GM10266 (cell line): ENCODE measurements at regions not wholly inside any gene's neighbourhood (a gene's known extent, or its start where the extent isn't known, plus 50 kb on each side); places are given as distances from the start of the nearest gene placed in this dataset.

Source experiments
- DNase-seq: peaks from one replicate; pipeline ENCODE4 v3.0.0; 2012; ENCODE audit errors: extremely low spot score
- TF ChIP-seq, protein P1 (sequence below): IDR thresholded peaks from 2 replicates; pipeline ENCODE4 v1.5.1; 2012; ENCODE audit warnings: mild to moderate bottlenecking, low read depth; ENCODE audit not compliant: control insufficient read depth, insufficient read depth; ENCODE audit errors: missing control alignments

DNA sequence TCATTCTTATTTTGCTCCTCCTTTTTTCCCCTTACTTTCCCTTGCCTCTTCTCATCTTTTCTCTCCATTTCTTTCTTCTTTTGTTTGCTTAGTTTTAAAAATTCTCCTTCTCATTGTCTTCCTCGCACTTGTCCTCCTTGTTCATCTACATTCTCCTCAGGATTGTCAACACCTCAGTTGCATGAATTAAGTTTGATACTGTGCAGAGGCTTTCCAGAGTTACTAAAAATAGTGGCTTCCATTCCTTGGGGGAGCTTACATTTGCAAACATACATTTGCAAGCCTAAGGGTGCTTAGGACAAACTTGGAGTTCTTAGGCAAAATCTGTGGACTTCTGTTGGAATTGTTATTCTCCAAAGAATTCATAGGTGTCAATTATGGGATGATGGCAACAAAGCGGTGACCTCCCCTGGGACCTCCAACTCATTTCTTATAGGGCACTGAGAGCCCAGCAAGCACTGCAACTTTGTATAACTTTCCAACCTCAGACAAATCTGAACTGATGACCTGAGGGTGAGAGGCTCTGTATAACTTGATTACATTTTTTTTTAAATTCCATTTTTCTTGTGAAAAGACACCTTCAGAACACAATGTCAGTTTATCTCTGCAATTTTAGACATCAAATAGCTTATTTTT is 371.4 kb downstream of the TMEM38B start:
- TF ChIP-seq, protein P1, sequence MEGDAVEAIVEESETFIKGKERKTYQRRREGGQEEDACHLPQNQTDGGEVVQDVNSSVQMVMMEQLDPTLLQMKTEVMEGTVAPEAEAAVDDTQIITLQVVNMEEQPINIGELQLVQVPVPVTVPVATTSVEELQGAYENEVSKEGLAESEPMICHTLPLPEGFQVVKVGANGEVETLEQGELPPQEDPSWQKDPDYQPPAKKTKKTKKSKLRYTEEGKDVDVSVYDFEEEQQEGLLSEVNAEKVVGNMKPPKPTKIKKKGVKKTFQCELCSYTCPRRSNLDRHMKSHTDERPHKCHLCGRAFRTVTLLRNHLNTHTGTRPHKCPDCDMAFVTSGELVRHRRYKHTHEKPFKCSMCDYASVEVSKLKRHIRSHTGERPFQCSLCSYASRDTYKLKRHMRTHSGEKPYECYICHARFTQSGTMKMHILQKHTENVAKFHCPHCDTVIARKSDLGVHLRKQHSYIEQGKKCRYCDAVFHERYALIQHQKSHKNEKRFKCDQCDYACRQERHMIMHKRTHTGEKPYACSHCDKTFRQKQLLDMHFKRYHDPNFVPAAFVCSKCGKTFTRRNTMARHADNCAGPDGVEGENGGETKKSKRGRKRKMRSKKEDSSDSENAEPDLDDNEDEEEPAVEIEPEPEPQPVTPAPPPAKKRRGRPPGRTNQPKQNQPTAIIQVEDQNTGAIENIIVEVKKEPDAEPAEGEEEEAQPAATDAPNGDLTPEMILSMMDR, result no peak
- DNase-seq, result no peak

DNA sequence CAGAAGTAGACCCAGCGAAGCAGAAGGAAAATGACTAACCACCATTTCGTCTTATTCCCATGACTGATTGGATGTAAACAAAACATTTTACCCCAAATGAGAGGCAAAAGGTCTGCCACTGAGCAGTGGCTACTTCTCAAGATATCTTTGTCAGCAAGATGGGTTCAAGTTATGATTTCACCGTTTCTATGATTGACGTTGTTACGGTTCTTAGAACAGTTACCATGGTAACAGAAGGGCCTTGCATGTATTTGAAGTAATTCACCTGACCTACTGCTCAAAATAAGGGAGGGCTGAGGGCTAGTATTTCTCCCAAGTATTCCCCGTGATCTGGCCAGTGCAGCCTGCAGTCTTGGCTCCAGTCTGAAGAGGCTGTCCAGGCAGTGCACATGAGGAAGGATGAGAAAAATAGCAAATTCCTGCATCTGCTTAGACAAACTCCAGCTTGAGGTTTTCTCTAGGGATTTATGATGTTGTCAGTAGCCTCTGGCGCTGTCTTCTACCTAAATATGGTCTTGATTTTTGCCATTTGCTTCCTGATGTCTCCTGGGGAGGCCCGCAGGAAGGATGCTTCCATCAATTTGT is 372.7 kb downstream of the TMEM38B start:
- TF ChIP-seq, protein P1, result no peak
- DNase-seq, result no peak

DNA sequence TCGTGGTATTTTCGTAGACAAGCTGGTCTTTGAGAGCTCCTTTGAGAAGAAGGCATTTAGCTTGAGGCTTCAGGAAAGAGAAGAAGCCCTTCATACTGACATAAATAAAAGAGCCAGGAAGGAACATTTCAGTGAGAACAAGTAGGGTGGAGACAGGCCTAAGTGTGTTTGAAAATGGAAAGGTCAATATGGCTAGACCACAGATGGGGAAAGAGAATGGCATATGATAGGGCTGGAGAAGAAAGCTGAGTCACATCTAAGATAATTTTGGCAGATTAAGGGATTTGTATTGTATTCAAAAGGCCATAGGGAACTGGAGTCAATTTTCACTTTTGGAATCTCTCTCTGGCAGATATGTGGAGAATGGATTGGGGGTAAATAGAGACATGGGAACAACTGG is 374.9 kb downstream of the TMEM38B start:
- no peak for DNase-seq
- TF ChIP-seq, protein P1, result no peak

DNA sequence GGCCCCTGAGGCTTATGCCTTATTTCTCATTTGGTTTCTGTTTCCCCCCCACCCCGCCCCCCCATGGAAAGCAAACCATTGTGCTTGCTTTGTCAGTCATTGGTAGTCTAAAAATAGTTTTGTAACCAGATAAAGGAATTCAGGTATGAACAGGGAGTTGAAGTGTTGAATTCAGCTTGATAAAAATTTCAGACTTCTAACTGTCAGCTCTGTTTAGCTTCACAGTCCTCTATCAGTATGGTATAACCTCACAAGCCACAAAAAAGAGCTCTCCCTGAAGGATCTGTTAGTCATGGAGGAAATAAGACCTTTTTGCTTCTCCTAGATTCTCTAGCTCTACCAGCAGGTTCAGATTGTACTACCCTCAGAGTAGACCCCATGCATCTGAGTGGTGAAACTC is 378.1 kb downstream of the TMEM38B start:
- TF ChIP-seq, protein P1, result no peak
- no peak for DNase-seq

DNA sequence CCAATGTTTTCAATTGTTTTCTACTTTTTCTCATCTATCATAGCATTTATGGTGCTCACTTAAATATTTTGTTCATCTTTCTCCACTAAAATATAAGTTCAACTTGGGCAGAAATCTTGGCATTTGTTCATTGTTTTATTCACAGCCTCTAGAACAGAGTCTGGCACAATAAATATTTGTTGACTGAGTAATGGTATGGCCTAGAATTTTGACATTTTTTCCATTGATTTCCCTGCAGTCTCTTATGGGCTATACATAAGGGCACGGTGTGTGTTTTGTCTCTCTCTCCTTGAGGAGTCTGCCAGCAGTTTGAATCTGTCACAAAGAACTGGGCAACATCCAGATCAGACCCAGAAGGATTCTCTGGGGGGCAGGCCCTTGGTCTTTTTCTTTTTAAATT is 379.7 kb downstream of the TMEM38B start:
- TF ChIP-seq, protein P1, result no peak
- DNase-seq, result no peak

DNA sequence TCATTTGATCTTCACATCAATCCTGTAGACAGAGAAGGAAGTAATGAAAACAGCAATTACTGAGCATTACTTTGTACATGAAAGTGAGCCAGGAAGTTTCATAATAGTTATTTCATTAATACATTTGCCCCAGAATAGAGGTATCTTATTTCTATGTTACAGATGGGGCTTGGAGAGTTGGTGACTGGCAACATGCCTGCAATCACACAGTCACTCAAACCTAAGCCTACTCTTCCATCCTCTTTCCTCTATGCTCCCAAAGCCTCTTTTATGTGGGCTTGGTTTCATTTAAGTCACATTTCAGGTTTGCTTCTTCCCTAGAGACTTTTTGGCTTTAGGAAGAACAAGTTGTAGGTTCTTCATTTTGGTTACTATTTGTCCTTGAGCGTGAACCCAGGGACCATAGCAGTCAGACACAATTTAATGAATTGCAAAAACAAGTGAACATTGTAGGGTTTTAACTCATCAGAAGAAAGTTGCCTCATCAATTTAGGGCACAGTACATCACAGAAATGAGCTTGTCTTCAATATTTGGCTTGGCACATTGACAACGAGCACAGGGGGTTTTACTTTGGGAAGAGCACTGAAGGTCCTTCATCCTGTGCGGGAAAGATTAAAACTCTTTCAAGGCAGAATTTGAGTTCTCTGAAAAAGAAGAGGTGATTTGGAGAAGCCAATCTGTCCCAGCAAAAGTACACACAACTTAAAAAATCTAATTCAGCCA is 381.1 kb downstream of the TMEM38B start:
- no peak for DNase-seq
- TF ChIP-seq, protein P1, result no peak

DNA sequence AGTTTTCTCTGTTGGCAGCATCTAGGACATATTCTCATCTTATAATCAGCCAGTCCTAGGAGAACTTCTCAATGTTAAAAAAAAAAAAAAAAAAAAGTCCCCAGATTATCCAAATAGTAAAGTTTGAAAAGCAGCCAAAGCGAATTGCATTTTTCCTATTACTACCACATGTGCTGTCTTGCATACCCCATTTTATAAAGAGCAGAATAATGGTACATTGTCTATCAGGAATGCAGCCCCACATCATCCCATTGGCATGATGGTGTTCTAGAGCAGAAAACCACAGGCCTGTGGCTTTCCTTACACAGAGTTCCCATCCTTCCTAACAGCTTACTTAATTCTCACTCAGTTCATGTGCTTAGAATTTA is 381.6 kb downstream of the TMEM38B start:
- TF ChIP-seq, protein P1, result no peak
- no peak for DNase-seq
